HCT116 (cell line): ENCODE measurements at regions not wholly inside any gene's neighbourhood (a gene's known extent, or its start where the extent isn't known, plus 50 kb on each side); places are given as distances from the start of the nearest gene placed in this dataset.
A peak's percentile ranks its signal among the peaks of the same experiment; 100 is the strongest.

Source experiments
- ATAC-seq: fragments of 200-7000 bp; cut with Tn5 transposase; 2 replicates; pipeline ENCODE4 v1.9.1; 2020; ENCODE audit warnings: mild to moderate bottlenecking, moderate library complexity
- BruUV-seq: library from RNA; stranded (reverse); fragments of 400-500 nt; replicated peaks from 2 replicates; lab custom pipeline; 2021; lab: Mats Ljungman, UMichigan
- CTCF ChIA-PET: fragments of 300-600 bp; sonication (Branson Sonifier 250); formaldehyde crosslinking; loops from one replicate; lab custom pipeline; 2021; ENCODE audit warnings: antibody characterized with exemption; lab: Charles Lee
- POLR2A ChIA-PET: fragments of 300-600, 350-600 bp; sonication (Branson Sonifier 250); formaldehyde crosslinking; loops from one replicate; lab custom pipeline; 2021; ENCODE audit warnings: antibody characterized with exemption; lab: Charles Lee
- RAD21 ChIA-PET, 2 experiments: fragments of 300-600 bp; sonication (Branson Sonifier 250); formaldehyde crosslinking; loops; one replicate each; lab custom pipeline; 2023; ENCODE audit warnings: low total read pairs in 2 of 2; ENCODE audit not compliant: uncharacterized antibody in 2 of 2, unreplicated experiment in 2 of 2, low non-redundant PET in 1 of 2; lab: Charles Lee
- DNase-seq: peaks from one replicate; pipeline ENCODE4 v3.0.0-alpha.2; 2010; ENCODE audit warnings: low read depth, low spot score
- H2AFZ ChIP-seq: fragments of 200-600 bp; shearing (Covaris generic), sonication (generic); 2 replicates; pipeline ENCODE4 v1.6.1; 2017; ENCODE audit warnings: low read depth, mixed run types, mixed read lengths, antibody characterized with exemption, low read length; ENCODE audit not compliant: poor library complexity, severe bottlenecking
- H3K27ac ChIP-seq: 2 replicates; pipeline ENCODE4 v1.5.1; 2012; ENCODE audit warnings: low read depth, low read length
- H3K27me3 ChIP-seq: fragments of 200-600 bp; sonication (generic); 2 replicates; pipeline ENCODE4 v1.6.1; 2016; ENCODE audit warnings: mixed run types, low read length, mixed read lengths; ENCODE audit not compliant: insufficient read depth
- H3K36me3 ChIP-seq, 2 experiments: fragments of 200-500 bp in 1 of 2; fragments of 200-600 bp in 1 of 2; sonication (Bioruptor generic) in 1 of 2; sonication (generic) in 1 of 2; 2 replicates each; pipeline versions ENCODE4 v1.5.1 to v1.6.1; 2014 to 2016; ENCODE audit warnings: low read length in 2 of 2, inconsistent platforms in 1 of 2, mixed read lengths in 1 of 2, mixed run types in 1 of 2; ENCODE audit not compliant: insufficient read depth in 2 of 2, control insufficient read depth in 1 of 2
- H3K4me1 ChIP-seq, 2 experiments: fragments of 200-600 bp in 1 of 2; sonication (generic) in 1 of 2; 2 replicates each; pipeline versions ENCODE4 v1.5.1 to v1.6.1; 2012 to 2017; ENCODE audit warnings: low read length in 2 of 2, inconsistent platforms in 1 of 2, mild to moderate bottlenecking in 1 of 2, mixed read lengths in 1 of 2, mixed run types in 1 of 2, moderate library complexity in 1 of 2; ENCODE audit not compliant: insufficient read depth in 2 of 2, control insufficient read depth in 1 of 2
- H3K4me2 ChIP-seq: fragments of 200-600 bp; sonication (generic); 2 replicates; pipeline ENCODE4 v1.6.1; 2017; ENCODE audit warnings: mixed run types, low read length, mixed read lengths
- H3K4me3 ChIP-seq, 2 experiments: fragments of 200-600 bp in 1 of 2; sonication (generic) in 1 of 2; replicated peaks in 1 of 2; 2 replicates each; pipeline ENCODE4 v1.5.1; 2011 to 2016; ENCODE audit warnings: low read length in 2 of 2, control low read depth in 1 of 2, low read depth in 1 of 2, mild to moderate bottlenecking in 1 of 2, mixed read lengths in 1 of 2, mixed run types in 1 of 2
- H3K79me2 ChIP-seq: fragments of 200-600 bp; sonication (generic); 2 replicates; pipeline ENCODE4 v1.6.1; 2017; ENCODE audit warnings: mild to moderate bottlenecking, mixed run types, low read length, moderate library complexity, mixed read lengths; ENCODE audit not compliant: insufficient read depth
- H3K9ac ChIP-seq: fragments of 200-600 bp; sonication (generic); 2 replicates; pipeline ENCODE4 v1.6.1; 2016; ENCODE audit warnings: low read length, mixed read lengths
- H3K9me2 ChIP-seq: fragments of 200-600 bp; sonication (generic), shearing (Covaris generic); 2 replicates; pipeline ENCODE4 v1.6.1; 2017; ENCODE audit warnings: mixed run types, mild to moderate bottlenecking, moderate library complexity; ENCODE audit not compliant: insufficient read depth
- H3K9me3 ChIP-seq, 2 experiments: fragments of 200-500 bp in 1 of 2; fragments of 200-600 bp in 1 of 2; sonication (Bioruptor generic) in 1 of 2; sonication (generic) in 1 of 2; 2 replicates each; pipeline ENCODE4 v1.6.1; 2014 to 2017; ENCODE audit warnings: low read length in 2 of 2, mixed read lengths in 2 of 2, inconsistent platforms in 1 of 2, low read depth in 1 of 2, mild to moderate bottlenecking in 1 of 2, mixed run types in 1 of 2, moderate library complexity in 1 of 2; ENCODE audit not compliant: control insufficient read depth in 1 of 2, insufficient read depth in 1 of 2
- H4K20me1 ChIP-seq: fragments of 200-600 bp; sonication (generic), shearing (Covaris generic); 2 replicates; pipeline ENCODE4 v1.6.1; 2017; ENCODE audit warnings: mixed run types, mild to moderate bottlenecking, moderate library complexity; ENCODE audit not compliant: insufficient read depth
- ATF3 ChIP-seq: IDR thresholded peaks from 2 replicates; pipeline ENCODE4 v1.6.1; 2012
- CBX3 ChIP-seq: IDR thresholded peaks from 2 replicates; pipeline ENCODE4 v1.6.1; 2012; ENCODE audit warnings: low read depth
- EZH2phosphoT487 ChIP-seq: fragments of 200-600 bp; IDR thresholded peaks from 2 replicates; pipeline ENCODE4 v1.6.1; 2018; ENCODE audit warnings: antibody characterized with exemption, borderline replicate concordance
- FOSL1 ChIP-seq: IDR thresholded peaks from 2 replicates; pipeline ENCODE4 v1.6.1; 2012; ENCODE audit warnings: low read depth
- SIN3A ChIP-seq: IDR thresholded peaks from 2 replicates; pipeline ENCODE4 v1.6.1; 2012; ENCODE audit warnings: low read depth
- SP1 ChIP-seq: IDR thresholded peaks from 2 replicates; pipeline ENCODE4 v1.6.1; 2012; ENCODE audit warnings: low read depth
- SRF ChIP-seq: IDR thresholded peaks from 2 replicates; pipeline ENCODE4 v1.6.1; 2012; ENCODE audit warnings: low read depth
- ZFX ChIP-seq: fragments of 450-650 bp; IDR thresholded peaks from 2 replicates; pipeline ENCODE4 v1.6.1; 2017
- intact Hi-C: fragments of 100-400 bp; cut with micrococcal nuclease; formaldehyde crosslinking; loops from 2 replicates; pipeline ENCODE4 v1.10.0; 2022

GRCh38 chr20:47962286-47962963 lies 177.1 kb upstream of the SULF2 start:
- Histone ChIP-seq H3K9ac (no peak overlapping the region), H4K20me1 (no peaks in the 10 kb centered on the region), H3K4me1 (peaks cover 0 to 10% of the 10 kb centered on the region in 2 experiments; a peak in 2 of 4 replicates), H3K27ac (no peak overlapping the region), H3K9me2 (no peaks in the 10 kb centered on the region), H3K27me3 (no peaks in the 10 kb centered on the region), H3K36me3 (no peaks in the 10 kb centered on the region), H3K79me2 (no peaks in the 10 kb centered on the region), H3K4me2 (no peak overlapping the region), H3K4me3 (no peak overlapping the region), H2AFZ (no peak overlapping the region), H3K9me3 (no peaks in the 10 kb centered on the region)
- no TSS peak for BruUV-seq
- ChIA-PET RAD21 (no interaction called here), CTCF (no interaction called here), POLR2A (no interaction called here)
- ATAC-seq, result no peak
- no peak for DNase-seq
- intact Hi-C loops, result no loop called here
- TF ChIP-seq EZH2phosphoT487 (no peak), ATF3 (no peak), FOSL1 (no peak), CBX3 (no peak), SP1 (no peak), SRF (no peak)

GRCh38 chr20:47960769-47961541 lies 175.7 kb upstream of the SULF2 start:
- H3K4me3 ChIP-seq, result no peak overlapping the region
- ATAC-seq, result no peak
- CTCF ChIA-PET, result no interaction called here
- H3K27ac ChIP-seq, result no peak overlapping the region
- peaks cover 0 to 10% of the 10 kb centered on the region in 2 experiments; a peak in 2 of 4 replicates for H3K4me1 ChIP-seq
- DNase-seq, result no peak
- H2AFZ ChIP-seq, result no peak overlapping the region
- POLR2A ChIA-PET, result no interaction called here
- intact Hi-C loops, result no loop called here
- BruUV-seq, result no TSS peak
- RAD21 ChIA-PET, result no interaction called here
- no peaks in the 10 kb centered on the region for H3K79me2 ChIP-seq
- H3K4me2 ChIP-seq, result 0 out of 2 replicates have a peak overlapping the region, but pooled peaks have one; percentile 19
- no peaks in the 10 kb centered on the region for H3K36me3 ChIP-seq
- no peak overlapping the region for H3K9ac ChIP-seq
- no peaks in the 10 kb centered on the region for H3K9me2 ChIP-seq
- H3K9me3 ChIP-seq, result no peaks in the 10 kb centered on the region
- TF ChIP-seq FOSL1, result no peak
- TF ChIP-seq ZFX, result no peak
- TF ChIP-seq CBX3, result no peak
- no peak for TF ChIP-seq SIN3A
- H3K27me3 ChIP-seq, result no peaks in the 10 kb centered on the region
- no peaks in the 10 kb centered on the region for H4K20me1 ChIP-seq
